GM12891 (cell line): ENCODE measurements at regions not wholly inside any gene's neighbourhood (a gene's known extent, or its start where the extent isn't known, plus 50 kb on each side); places are given as distances from the start of the nearest gene placed in this dataset.
"Not testable (repeated sequence)": the region's sequence is repeated elsewhere in the genome, so short reads cannot be mapped to it uniquely, and the experiment has no call there.

Experiments used
- DNase-seq: peaks from one replicate; pipeline ENCODE4 v3.0.0; 2011; ENCODE audit warnings: low spot score; ENCODE audit not compliant: insufficient read length
- FAIRE-seq: peaks from 2 replicates; lab custom pipeline; 2011; peaks lifted over from hg19 to GRCh38; lab: Jason Lieb, UNC
- PAX5 ChIP-seq: IDR thresholded peaks from 2 replicates; pipeline ENCODE4 v1.6.1; 2011; ENCODE audit warnings: low read length, moderate library complexity, mild to moderate bottlenecking; ENCODE audit not compliant: insufficient read depth, severe bottlenecking
- POLR2A ChIP-seq: IDR thresholded peaks from 2 replicates; pipeline ENCODE4 v1.6.1; 2011; ENCODE audit warnings: low read depth, low read length, control low read depth
- POLR2AphosphoS5 ChIP-seq: IDR thresholded peaks from 2 replicates; pipeline ENCODE4 v1.6.1; 2011; ENCODE audit warnings: low read depth, low read length, control low read depth
- POU2F2 ChIP-seq: IDR thresholded peaks from 2 replicates; pipeline ENCODE4 v1.6.1; 2011; ENCODE audit warnings: low read depth, mild to moderate bottlenecking, control low read depth, low read length, moderate library complexity
- SPI1 ChIP-seq: IDR thresholded peaks from 2 replicates; pipeline ENCODE4 v1.6.1; 2011; ENCODE audit warnings: low read depth, low read length, control low read depth
- TAF1 ChIP-seq: IDR thresholded peaks from 2 replicates; pipeline ENCODE4 v1.6.1; 2011; ENCODE audit warnings: low read depth, low read length, control low read depth

DNA sequence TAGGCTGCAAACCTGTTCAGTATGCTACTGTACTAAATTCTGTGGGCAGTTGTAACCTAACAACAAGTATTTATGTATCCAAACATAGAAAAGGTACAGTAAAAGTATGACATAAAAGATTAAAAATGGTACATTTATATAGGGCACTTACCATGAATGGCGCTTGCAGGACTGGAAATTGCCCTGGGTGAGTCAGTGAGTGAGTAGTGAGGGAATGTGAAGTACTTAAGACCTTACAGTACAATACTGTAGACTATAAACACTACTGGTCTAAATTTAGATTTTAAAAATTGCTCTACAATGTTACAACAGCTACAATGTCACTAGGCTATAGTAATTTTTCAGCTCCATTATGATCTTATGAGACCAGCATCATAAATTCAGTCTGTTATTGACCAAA, 146.0 kb upstream of the GNAI1 start:
- no peak for DNase-seq
- FAIRE-seq, result no peak
- TF ChIP-seq SPI1, result no peak
- TF ChIP-seq PAX5, result no peak
- TF ChIP-seq TAF1, result no peak
- TF ChIP-seq POLR2A, result no peak
- no peak for TF ChIP-seq POLR2AphosphoS5
- TF ChIP-seq POU2F2, result no peak

DNA sequence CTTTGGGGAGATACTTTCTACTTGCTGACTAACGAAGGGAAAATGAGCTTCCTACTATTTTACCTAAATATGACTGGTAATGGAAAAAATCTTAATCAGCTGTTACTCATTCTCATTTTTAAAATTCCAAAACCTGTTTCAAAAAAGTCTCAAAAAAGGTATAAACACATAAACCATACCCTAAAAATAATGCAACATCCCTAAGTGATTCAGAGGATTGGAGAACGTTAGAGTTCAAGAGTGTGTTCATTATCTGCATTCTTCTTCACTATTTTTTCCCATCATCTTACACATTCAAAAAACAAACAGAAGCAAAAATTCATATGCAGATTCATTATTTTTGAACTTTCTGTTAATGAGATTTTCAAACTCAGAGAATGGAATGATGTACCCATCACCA, 150.4 kb upstream of the GNAI1 start:
- no peak for FAIRE-seq
- DNase-seq, result no peak
- TF ChIP-seq TAF1, result no peak
- TF ChIP-seq POLR2AphosphoS5, result no peak
- no peak for TF ChIP-seq POU2F2
- no peak for TF ChIP-seq POLR2A
- TF ChIP-seq PAX5, result no peak
- TF ChIP-seq SPI1, result no peak

DNA sequence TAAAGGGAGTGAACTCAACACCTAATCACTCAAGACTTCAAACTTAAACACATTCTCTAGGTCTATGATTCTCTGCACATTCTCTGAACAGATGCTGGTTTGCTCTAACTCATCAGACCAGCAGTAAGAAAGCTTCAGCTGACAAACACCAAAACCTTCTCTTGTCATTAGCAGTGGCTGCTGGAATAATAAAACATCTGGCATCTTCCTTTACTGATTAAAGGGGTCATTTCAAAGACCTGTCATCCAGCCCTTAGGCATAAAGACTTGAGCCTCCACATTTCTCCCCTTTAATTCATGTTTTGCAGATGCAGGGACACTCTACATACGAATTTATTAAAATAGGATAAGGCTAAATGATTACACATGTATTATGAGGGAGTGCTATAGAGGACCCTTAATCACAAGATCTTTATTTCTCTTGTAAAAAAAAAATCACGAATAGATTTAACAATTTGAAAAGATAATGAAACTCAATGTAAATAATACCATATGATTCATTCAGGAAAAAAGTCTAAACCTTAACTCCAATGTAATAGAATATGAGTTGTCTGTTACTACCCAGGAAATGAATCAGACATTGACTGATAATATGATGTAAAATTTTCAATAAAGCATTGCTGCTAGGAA, 152.4 kb upstream of the GNAI1 start:
- no peak for FAIRE-seq
- no peak for DNase-seq
- no peak for TF ChIP-seq POU2F2
- no peak for TF ChIP-seq TAF1
- TF ChIP-seq POLR2AphosphoS5, result no peak
- no peak for TF ChIP-seq PAX5
- TF ChIP-seq SPI1, result no peak
- no peak for TF ChIP-seq POLR2A

DNA sequence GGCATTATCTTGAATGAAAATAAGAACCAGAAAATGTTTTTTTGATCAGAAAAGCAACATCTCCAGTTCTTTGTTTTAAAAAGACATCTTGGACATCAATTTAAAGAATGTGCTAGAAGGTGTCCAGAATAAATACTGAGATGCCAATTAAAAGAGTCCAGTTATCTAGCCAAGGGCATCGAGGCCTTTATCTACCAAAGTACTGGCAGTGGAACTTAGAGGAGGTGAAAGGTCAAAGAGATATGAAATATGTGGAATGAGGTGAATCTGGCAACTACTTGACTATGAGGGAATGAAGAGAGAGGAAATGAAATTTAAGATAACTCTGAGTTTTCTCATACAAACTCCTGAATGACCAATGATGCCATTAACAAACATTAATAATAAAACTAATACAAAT, 154.3 kb upstream of the GNAI1 start:
- no peak for FAIRE-seq
- no peak for TF ChIP-seq TAF1
- no peak for TF ChIP-seq POLR2AphosphoS5
- TF ChIP-seq PAX5, result no peak
- TF ChIP-seq SPI1, result no peak
- TF ChIP-seq POLR2A, result no peak
- TF ChIP-seq POU2F2, result no peak
- no peak for DNase-seq

DNA sequence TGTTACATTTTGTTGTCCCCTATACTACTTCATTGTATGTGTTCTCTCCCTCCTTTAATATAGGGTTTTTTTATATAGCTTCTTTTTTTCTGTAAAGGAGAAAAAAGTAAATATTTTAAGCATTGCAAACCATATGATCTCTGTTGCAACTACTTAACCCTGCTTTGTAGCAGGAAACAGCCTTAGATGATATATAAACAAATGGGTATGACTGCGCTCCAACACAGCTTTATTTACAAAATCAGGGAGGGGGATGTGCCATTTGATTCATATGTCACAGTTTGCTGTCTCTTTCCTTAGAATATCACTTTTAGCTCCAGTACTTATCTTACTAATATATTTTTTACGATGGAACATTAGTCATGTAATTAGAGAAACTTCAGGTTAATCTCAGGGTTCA, 155.2 kb upstream of the GNAI1 start:
- TF ChIP-seq SPI1, result no peak
- TF ChIP-seq POLR2A, result no peak
- TF ChIP-seq PAX5, result no peak
- no peak for TF ChIP-seq POU2F2
- no peak for TF ChIP-seq TAF1
- no peak for TF ChIP-seq POLR2AphosphoS5
- FAIRE-seq, result no peak
- DNase-seq, result no peak

DNA sequence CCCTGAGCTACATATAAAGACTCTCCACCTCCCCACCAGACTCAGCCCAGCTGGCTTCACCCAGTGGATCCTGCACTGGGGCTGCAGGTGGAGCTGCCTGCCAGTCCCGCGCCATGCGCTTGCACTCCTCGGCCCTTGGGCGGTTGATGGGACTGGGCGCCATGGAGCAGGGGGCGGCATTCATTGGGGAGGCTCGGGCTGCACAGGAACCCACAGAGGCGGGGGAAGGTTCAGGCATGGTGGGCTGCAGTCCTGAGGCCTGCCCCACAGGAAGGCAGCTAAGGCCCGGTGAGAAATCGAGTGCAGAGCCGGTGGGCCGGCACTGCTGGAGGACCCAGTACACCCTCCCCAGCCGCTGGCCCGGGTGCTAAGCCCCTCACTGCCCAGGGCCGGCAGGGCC, 157.2 kb upstream of the GNAI1 start:
- DNase-seq, result no peak
- TF ChIP-seq POLR2A (no peak), POLR2AphosphoS5 (no peak), PAX5 (no peak), TAF1 (no peak), SPI1 (no peak), POU2F2 (no peak)
- FAIRE-seq, result no peak

DNA sequence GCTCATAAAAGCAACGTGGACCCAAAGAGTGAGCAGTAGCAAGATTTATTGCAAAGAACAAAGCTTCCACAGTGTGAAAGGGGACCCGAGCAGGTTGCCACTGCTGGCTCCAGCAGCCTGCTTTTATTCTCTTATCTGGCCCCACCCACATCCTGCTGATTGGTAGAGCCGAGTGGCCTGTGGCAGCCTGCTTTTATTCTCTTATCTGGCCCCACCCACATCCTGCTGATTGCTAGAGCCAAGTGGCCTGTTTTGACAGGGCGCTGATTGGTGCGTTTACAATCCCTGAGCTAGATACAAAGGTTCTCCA, 158.0 kb upstream of the GNAI1 start:
- DNase-seq, FAIRE-seq: not testable (repeated sequence)

DNA sequence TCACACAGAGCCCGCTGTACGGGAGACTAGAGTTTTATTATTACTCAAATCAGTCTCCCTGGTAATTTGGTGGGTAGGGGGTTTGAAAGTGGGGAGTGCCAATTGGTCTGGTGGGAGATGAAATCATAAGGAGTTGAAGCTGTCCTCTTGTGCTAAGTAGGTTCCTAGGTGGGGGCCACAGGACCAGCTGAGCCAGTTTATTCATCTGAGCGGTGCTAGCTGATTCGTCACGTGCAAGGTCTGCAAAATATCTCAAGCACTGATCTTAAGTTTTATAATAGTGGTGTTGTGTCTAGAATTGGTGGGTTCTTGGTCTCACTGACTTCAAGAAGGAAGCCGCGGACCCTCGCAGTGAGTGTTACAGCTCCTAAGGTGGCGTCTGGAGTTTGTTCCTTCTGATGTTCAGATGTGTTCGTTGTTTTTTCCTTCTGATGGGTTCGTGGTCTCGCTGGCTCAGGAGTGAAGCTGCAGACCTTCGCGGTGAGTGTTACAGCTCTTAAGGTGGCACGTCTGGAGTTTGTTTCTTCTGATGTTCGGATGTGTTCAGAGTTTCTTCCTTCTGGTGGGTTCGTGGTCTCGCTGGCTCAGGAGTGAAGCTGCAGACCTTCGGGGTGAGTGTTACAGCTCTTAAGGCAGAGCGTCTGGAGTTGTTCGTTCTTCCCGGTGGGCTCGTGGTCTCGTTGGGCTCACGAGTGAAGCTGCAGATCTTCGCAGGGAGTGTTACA, 158.5 kb upstream of the GNAI1 start:
- not testable (repeated sequence) for DNase-seq, FAIRE-seq

DNA sequence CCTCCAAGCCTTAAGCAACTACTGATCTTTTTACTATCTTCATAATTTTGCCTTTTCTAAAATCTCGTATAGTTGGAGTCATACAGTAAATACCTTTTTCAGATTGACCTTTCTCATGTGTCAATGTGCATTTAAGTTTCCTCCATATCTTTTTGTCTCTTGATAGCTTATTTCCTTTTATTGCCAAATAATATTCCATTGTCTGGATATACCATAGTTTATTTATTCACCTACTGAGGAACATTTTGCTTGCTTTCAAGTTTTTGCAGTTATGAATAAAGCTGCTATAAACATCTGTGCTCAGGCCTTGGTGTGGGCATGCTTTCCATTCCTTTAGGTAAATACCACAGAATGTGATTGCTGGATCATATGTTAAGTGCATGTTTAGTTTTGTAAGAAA, 161.2 kb upstream of the GNAI1 start:
- no peak for TF ChIP-seq PAX5
- no peak for TF ChIP-seq SPI1
- TF ChIP-seq POLR2AphosphoS5, result no peak
- no peak for TF ChIP-seq POLR2A
- no peak for TF ChIP-seq TAF1
- TF ChIP-seq POU2F2, result no peak
- no peak for DNase-seq
- FAIRE-seq, result no peak

DNA sequence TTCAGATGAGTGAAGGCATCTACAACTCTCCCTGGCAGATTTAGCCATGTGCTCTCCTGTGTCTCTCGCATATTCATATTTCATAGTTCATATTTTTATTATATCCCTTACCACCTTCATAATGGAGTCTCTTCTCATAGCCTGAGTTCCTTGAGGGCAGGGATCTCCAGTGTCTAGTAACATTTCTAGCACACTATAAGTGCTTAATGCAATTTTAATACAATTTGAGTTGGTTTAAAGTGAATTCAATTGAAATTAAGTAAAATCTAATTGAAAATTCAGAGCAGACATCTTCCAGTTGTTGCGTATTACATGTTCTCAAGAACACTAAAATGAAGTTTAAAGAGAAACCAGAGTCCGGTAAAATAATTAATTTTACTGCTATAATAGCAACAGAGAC, 163.6 kb upstream of the GNAI1 start:
- FAIRE-seq (no peak), DNase-seq (no peak)
- TF ChIP-seq POLR2A (no peak), POU2F2 (no peak), POLR2AphosphoS5 (no peak), PAX5 (no peak), SPI1 (no peak), TAF1 (no peak)

DNA sequence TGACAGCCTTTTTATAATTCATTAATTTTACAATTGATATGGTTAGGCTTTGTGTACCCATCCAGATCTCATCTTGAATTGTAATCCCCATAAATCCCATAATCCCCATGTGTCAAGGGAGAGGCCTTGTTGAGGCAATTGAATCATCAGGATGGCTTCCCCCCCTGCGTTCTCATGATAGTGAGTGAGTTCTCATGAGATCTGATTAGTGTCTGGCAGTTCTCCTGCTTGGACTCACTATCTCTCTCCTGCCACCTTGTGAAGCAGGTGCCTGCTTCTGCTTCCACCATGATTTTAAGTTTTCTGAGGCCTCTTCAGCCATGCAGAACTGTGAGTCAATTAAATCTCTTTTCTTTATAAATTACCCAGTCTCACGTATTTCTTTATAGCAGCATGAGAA, 165.7 kb upstream of the GNAI1 start:
- DNase-seq, result no peak

More for the DNA sequence above, 165.7 kb upstream of the GNAI1 start:
- FAIRE-seq, result no peak
- TF ChIP-seq TAF1 (no peak), PAX5 (no peak), POLR2AphosphoS5 (no peak), POU2F2 (no peak), POLR2A (no peak), SPI1 (no peak)
